ENCODE measurements at regions not wholly inside any gene's neighbourhood (a gene's known extent, or its start where the extent isn't known, plus 50 kb on each side); places are given as distances from the start of the nearest gene placed in this dataset.
"Not testable (repeated sequence)": the region's sequence is repeated elsewhere in the genome, so short reads cannot be mapped to it uniquely, and the experiment has no call there.

- H3K4me3 ChIP-seq (ENCODE audit: control insufficient read depth, low read depth, low read length), result no peak overlapping the region
- no peak for TF ChIP-seq CTCF (conservative IDR thresholded peaks at IDR 0.05; ENCODE audit: control insufficient read depth, insufficient read depth, low read depth, low read length)
- no peak for DNase-seq (ENCODE audit: low read depth)
Measured at GRCh38 chrX:53767544-53767943, 81.0 kb upstream of the HUWE1 start.

- not testable (repeated sequence) for DNase-seq (ENCODE audit: low read depth); H3K4me3 ChIP-seq (ENCODE audit: control insufficient read depth, low read depth, low read length)
Measured at GRCh38 chrX:53757181-53757580, 70.7 kb upstream of the HUWE1 start.

- no peak for DNase-seq (ENCODE audit: low read depth)
- TF ChIP-seq CTCF (conservative IDR thresholded peaks at IDR 0.05; ENCODE audit: control insufficient read depth, insufficient read depth, low read depth, low read length), result no peak
- no peak overlapping the region for H3K4me3 ChIP-seq (ENCODE audit: control insufficient read depth, low read depth, low read length)
Measured at GRCh38 chrX:53746718-53747117, 60.2 kb upstream of the HUWE1 start.

DNA sequence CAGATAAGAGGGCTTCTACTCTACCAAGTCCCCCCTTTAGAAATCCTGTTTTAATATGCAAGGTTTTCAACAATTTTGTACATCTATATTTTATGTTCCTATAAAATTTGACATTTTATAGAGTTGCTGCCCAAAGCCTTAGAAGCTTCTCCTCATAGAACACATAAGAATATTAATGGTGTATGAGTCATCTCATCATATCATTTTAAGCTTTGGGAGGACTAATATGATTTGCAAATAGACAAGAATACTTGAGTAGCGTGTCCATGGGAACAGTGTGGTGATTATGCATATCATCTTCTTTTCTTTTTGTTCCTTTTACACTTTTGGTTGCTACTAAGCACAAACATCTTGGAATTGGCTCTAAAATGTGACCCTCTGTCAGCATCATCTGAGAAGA, 56.7 kb upstream of the HUWE1 start:
- no peak for DNase-seq (ENCODE audit: low read depth)
- H3K4me3 ChIP-seq (ENCODE audit: control insufficient read depth, low read depth, low read length), result no peak overlapping the region
- no peak for TF ChIP-seq CTCF (conservative IDR thresholded peaks at IDR 0.05; ENCODE audit: control insufficient read depth, insufficient read depth, low read depth, low read length)

GRCh38 chrX:53738370-53738906, 51.9 kb upstream of the HUWE1 start:
- no peak for TF ChIP-seq CTCF (conservative IDR thresholded peaks at IDR 0.05; ENCODE audit: control insufficient read depth, insufficient read depth, low read depth, low read length)
- no peak for DNase-seq (ENCODE audit: low read depth)

More at GRCh38 chrX:53738370-53738906, 51.9 kb upstream of the HUWE1 start:
- H3K4me3 ChIP-seq (ENCODE audit: control insufficient read depth, low read depth, low read length), result no peak overlapping the region

Measured in fibroblast of mammary gland (primary cell).